Globus pallidus (tissue), 1 donor: ENCODE measurements at regions not wholly inside any gene's neighbourhood (a gene's known extent, or its start where the extent isn't known, plus 50 kb on each side); places are given as distances from the start of the nearest gene placed in this dataset.
"Not testable (repeated sequence)": the region's sequence is repeated elsewhere in the genome, so short reads cannot be mapped to it uniquely, and the experiment has no call there.

Source experiments
- DNase-seq: peaks from one replicate; pipeline ENCODE4 v3.0.0-alpha.2; 2015; ENCODE audit warnings: low spot score

DNA sequence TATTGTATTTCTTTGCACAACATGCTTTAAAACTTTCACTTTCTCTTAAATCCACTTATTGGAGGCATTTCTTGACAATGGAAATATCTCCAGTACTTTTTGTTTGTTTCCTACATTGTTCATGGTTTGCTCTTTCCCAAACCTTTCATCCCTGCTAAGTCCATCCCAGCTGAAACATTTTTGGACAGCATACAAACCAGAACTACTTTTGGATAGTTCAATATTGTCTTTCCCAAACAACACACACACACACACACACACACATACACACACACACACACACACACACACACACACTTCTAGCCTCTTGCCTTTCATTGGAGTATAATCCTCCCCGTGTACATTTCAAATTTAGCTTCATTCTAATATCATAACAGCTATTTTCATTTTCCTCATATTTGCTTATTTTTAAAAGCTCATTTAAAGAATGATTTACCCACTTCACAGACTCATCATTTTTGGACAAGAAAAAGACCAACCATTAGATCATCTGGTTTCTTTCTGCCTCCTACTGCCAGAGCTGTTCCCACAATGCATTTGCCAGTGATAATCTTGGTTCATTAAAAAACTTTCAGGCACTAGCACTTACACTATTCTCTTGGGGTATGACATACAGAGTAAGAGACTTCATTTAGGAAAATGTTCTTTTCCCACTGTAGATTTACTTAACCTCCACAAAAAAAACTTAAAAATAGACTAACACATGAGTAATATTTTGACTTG lies 248.1 kb downstream of the CD109 start:
- no peak for DNase-seq

DNA sequence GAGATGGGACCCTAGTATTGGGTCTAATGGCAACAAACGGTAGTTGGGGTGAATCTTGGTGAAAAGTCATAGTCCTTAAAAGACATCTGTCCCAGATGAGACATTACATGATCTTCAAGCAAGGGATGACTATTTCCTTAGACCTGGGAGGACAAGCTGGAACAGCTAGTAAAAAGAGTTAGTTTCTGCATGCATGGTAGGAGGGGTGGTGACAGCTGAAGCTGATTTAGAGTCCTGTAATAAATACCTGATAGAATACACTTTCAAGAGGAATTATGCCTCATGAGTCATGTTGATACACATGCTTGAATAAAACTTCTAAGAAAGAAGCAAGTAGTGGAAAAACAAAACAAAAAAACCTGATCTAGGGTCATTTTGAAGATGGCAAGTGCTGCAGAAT lies 247.4 kb downstream of the CD109 start:
- DNase-seq = no peak

DNA sequence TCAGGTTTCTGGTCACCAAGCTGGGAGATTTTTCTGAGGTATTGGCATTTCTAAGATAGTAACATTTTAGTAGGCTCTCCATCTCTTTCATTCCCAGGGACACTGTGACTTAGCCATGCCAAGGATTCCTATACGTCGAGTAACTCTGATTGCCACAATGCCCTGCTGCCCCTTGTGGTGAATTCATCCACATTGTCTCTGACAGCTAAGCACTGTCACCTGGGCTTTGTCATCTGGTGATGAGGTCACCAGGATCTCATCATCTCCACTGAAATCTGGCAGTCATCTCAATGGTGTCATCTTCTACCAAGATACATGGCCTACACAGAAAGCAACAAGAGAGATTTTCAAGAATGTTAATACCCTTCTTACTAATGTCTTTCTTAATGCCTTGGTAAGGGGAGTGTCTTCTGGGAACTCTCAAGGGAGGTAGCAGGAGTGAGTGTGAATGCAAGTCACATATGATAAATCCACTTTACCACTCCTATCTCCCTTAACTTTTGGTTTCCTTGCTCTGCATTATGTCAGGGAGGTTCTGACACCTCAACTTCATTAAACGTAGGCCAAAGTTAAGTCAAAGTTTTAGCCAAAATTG lies 246.7 kb downstream of the CD109 start:
- no peak for DNase-seq

DNA sequence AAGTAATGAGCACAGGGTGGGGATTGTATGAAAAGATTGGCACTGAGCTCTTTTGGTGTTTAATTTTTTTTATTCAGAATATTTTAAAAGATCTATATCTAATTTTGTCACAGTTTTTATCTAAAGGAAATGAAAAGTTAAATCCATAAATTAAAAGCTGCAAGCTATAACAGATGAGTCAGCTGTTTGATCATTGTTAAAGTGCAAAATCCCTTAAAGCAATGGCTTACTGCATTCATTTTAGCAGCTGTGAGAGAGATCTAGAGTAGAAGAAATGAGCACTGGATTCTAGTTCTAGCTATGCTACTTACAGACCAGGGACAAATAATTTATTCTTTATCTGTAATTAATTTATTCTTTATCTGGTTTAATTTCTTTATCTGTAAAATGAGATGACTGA lies 245.9 kb downstream of the CD109 start:
- no peak for DNase-seq

DNA sequence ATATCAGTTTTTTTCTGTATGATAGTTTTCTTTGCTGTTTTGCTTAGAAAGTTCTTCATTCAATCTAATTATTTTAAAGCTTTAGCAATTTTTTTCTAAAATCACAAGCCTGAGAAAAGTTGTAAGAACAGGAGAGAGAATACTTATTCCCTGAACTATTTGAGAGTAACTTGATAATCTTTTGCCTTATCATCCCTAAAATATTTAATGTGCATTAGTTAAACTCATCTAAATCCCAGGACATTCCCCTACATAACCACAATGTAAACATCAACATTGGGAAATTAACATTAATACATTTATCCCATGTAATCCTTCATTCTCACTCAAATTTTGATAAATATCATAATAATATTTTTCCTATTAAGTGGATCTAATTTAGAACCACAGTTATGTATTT lies 241.8 kb downstream of the CD109 start:
- DNase-seq = no peak

DNA sequence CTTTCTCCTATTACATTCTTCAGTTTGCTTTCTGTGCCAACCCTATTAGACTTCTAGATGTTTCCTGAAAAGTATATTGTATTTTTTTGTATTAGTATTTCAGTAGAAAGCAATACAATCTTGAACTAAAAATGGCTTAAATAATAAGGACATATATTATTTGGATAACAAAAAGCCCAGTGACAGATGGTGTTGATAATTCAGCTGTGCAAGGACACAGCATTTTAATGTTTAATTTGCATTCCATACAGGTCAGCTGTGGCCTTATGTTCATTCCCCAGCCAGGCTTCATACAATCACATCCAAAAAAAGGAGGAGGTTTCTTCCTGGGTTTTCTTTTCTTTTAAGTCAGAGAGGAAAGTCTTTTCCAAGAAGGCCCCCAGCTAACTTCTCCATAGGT lies 236.9 kb downstream of the CD109 start:
- no peak for DNase-seq

DNA sequence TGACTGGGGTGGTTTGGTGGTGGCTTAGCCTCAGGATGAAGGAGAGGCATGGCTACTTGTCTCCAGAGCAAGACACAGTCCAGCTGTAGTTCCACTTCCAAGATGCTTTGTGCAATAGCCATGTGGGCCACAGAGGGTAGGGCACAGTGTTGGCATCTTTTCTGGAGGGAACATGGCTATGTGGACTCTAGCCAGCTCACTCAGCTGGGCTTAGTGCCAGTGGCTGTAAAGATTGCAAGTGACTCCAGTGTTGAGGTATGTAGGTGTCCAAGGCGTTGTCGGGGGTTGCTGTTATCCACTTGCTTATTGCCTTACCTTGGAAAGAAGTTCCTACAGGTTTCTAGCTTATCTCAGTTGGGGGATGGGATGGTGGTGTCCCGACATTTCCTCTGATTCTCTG lies 233.4 kb downstream of the CD109 start:
- DNase-seq = no peak

DNA sequence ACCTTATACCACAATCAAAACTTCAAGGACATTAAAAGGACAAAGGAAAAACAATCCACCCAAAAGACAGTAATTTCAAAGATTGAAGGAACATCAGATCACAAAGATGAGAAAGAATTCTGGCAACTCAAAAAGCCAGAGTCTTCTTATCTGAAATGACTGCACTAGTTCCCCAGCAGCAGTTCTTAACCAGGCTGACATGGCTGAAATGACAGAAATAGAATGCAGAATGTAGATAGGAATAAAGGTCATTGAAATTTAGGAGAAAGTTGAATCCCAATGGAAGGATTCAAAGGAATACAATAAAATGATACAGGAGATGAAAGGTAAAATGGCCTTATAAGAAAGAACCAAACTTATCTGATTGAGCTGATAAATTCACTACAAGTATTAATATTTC lies 231.4 kb downstream of the CD109 start:
- no peak for DNase-seq

DNA sequence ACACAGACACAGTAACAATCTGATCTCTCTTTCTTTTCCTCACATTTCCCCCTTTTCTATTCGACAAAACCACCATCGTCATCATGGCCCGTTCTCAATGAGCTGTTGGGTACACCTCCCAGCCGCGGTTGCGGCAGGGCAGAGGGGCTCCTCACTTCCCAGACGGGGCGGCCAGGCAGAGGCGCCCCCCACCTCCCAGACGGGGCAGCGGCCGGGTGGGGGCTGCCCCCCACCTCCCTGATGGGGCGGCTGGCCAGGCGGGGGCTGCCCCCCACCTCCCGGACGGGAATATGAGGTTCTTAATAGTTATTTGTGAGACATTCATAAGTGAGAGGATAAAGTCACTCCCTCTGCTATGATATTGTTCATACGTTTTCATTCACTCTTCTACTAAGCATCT lies 229.7 kb downstream of the CD109 start:
- DNase-seq = not testable (repeated sequence)

DNA sequence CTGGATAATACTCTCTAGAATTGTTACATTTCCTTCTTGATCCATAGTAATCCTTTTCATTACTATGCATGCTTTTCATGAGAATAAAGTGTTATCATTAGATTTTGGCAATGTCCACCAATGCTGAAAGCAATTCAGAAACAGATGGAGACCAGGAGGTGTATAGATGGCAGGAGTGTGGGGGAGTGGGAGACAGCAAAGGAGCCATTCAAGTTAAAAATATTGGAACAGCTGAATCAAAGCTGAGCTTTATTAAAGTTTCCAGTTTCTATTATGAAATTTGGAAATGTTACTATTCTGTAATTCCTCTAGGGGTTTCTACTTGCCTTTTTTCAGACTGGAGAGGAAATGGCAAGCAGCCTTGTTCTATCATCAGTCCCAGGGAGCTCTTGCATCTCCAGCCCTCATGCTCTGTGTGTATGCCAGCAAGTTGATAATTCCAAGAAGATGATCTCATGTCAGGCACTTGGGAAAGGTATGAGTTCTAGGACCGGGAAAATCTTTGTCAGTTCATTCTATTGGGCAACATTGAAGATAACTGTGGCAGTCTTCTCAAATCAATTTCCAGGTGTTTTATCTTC lies 228.0 kb downstream of the CD109 start:
- no peak for DNase-seq

DNA sequence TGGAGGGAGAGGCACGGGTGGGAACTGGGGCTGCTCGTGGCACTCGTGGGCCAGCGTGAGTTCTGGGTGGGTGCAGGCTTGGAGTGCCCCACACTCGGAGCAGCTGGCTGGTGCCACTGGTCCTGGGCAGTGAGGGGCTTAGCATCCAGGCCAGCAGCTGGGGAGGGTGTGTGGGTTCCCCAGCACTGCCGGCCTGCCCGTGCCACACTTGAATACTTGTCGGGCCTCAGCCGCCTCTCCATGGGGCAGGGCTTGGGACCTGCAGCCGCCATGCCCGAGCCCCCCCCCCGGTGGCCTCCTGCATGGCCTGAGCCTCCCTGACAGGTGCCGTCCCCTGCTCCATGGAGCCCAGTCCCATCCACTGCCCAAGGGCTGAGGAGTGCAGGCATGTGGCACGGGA lies 207.2 kb downstream of the CD109 start:
- no peak for DNase-seq

DNA sequence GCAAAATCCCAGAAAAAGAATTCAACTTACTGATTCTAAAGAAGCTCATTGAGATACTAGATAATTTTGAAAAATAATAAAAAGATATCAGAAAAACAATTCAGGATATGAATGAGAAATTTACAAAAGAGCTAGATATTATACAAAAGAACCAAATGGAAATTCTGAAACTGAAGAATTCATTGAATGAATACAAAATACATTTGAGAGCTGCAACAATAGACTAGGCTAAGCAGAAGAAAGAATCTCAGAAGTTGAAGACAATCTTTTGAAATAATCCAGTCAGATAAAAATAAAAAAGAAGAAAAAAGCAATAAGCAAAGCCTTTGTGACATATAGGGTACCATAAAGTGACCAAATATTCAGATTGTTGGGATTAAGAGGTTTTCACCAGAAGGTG lies 206.0 kb downstream of the CD109 start:
- DNase-seq = no peak

DNA sequence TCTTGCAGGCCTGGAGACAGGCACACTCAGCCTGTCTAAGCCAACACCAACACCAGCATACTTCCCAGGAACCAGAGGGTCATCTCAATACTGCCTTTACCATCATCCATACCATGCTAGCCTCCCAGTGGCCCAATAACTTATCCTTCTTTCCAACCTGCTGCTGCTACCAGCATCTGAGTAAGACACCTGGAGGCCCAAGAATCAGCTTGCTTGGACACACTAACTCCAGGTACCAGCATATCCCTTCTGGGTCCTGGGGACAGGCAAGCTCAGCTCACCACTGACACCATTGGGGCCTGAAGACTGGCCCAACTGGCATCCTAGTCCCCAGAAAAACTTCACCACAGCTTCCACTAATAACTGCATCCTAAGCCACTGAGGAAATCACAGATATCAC lies 205.3 kb downstream of the CD109 start:
- no peak for DNase-seq

DNA sequence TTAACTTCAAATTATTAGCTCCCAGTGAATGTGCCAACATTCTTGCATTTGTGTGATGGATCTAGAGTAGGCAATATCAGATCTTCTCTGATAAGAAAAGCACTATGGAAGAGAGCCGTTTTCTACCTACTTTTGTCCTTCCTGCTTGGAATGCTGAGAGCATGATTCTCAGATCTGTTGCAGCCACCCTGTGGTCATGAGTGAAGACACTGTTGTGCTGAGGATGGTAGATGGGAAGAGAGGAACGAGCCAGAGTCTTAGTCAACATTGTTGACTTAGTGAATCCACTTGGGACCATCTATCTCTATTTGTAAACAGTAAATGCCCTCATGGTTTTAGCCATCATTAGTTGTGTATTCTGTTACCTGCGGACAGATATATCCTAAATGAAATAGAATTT lies 202.6 kb downstream of the CD109 start:
- DNase-seq = no peak

DNA sequence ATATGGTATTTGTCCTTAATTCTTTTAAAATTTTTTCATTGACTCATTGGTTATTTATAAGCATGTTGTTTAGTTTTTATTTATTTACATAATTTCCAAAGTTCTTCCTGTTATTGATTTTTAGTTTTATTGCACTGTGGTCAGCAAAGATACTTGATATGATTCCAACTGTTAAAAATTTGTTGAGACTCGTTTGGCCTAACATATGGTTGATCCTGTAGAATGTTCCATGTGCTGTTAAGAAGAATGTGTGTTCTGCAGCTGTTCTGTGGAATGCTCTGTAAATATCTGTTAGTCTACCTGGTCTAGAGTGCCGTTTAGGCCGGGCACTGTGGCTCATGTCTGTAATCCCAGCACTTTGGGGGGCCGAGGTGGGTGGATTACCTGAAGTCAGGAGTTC lies 197.7 kb downstream of the CD109 start:
- no peak for DNase-seq

DNA sequence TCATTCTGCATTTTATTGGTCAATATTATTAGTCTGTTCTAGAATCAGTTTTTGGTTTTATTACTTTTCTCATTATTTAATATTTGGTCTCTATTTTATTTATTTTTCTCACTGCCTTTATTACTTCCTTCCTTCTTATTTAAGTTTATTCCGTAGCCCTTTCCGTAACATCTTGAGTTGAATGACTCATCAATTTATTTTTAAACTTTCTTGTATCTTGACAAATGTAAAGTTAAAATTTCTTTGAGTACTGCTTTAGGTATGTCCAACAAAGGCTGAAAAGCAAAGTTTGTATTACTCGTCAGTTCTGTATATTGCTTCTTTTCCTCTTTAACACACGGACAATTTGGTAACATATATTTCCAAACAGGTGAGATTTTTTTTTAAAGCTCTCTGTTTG lies 192.0 kb downstream of the CD109 start:
- no peak for DNase-seq

DNA sequence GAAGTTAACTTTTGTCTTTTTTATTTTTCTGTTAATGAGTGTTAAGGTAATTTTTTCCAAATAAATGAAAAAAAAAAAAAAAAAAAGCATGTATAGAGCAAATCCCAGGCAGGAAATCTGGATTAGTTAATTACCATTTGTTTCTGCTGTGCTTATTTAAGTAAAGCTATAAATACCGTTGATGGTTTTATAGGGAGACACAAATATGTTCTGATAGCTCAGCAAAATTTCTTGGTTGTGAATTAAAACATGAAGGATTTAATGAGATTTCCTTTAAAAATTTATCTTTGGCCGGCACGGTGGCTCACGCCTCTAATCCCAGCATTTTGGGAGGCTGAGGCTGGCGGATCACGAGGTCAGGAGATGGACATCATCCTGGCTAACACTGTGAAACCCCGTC lies 189.4 kb downstream of the CD109 start:
- DNase-seq = no peak

DNA sequence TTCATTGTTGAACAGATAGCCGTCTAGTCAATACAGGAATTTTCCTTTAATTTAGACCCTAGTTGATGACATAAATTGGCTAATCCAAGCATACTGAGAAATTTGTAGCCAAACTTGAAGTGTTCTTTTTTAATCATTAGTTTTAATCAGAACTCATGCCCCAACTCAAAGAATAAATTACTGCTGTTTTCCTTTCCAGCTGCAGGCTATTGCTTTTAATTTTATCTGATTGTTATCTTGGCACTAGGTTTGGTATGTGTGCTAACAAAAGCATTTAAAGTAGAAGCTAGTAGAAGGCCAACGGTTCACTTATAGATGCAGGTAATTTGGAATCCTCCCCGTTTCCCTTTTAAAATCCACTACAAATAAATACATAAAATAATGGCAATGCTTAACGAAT lies 188.5 kb downstream of the CD109 start:
- no peak for DNase-seq

DNA sequence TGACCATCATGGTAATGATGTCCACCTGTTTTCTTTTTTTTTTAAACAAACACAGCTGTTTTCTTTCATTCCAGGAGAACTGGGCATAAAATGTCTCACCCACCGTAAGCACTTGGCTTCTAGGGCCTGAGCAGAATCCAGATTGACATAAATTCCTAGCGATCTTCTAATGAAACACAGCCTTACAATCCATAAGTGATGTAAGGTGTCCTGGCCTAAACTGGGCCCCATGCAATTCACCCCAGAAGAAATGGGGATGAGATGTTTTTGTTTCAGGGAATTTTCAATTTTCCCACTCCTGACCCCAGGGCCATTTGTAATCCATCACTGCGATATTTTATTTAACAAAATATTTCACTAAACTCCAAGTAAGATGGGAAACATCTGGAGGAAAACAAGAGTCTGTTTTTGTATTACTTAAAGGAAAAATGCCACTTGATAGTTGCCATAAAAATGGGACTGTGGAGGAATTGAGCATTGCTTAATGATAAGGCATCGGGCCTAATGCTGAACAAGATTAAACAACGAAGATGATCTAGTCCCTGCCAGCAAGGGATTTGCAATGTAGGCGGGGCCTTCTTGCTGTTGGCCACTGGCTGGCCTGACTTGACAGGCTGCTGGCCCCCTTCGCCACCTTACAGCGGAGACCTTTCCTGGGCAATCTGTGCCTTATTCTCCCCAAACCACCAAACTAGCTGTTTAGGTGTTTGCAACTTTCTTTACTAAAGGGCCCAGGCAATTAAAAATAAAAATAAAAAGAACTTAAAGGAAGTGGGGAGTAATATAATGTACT lies 183.7 kb downstream of the CD109 start:
- no peak for DNase-seq

DNA sequence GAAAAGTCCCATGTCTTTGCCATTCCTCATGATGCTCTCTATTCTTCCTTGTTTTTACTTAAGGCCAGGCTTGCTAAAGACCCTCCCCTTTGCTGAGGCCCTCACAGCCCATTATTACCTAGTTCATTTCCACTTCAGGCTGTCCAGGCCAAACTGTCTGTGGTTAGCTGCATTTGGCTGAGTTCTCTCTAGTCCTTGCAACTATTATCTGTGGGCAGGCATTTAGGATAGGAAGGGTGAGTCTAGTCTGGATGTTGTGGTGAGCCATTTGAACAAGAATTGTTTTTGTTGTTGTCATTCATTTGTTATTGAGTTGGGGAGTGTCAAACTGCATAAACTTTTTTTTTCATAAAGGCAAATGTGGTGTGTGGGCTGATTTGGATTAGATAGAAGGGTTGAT lies 182.4 kb downstream of the CD109 start:
- DNase-seq = no peak
